ENCODE measurements at regions not wholly inside any gene's neighbourhood (a gene's known extent, or its start where the extent isn't known, plus 50 kb on each side); places are given as distances from the start of the nearest gene placed in this dataset.
"Not testable (repeated sequence)": the region's sequence is repeated elsewhere in the genome, so short reads cannot be mapped to it uniquely, and the experiment has no call there.

DNA sequence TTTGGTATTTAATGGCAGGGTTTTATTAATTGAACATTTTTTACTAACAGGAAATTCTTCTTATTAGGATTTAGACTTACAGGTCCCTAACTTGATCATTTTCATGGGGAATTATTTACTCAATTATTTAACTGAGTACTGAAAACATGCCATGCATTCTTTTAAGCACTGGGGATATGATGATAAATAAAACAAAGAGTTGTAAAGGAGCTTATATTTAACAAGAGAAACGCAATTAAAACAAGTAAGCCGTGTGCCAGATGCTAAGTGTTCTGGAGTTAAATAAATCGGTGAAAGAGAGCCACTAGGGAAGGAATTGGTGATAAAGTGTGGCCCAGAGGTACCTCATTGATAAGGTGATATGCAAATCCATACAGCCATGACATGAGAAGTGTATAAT, 214.2 kb upstream of the HTR1E start:
- intact Hi-C loops (cut with micrococcal nuclease) = no loop called here
- Mint-ChIP-seq H3K36me3 (ENCODE audit: low read depth) (no peaks in the 10 kb centered on the region), H3K9me3 (no peaks in the 10 kb centered on the region), H3K4me1 (no peaks in the 10 kb centered on the region), H3K27ac (no peak overlapping the region), H3K4me3 (no peak overlapping the region), H3K27me3 (no peaks in the 10 kb centered on the region)
- no peak for DNase-seq

GRCh38 chr6:86722131-86722530, 215.2 kb upstream of the HTR1E start:
- DNase-seq = no peak
- Mint-ChIP-seq H3K36me3 (ENCODE audit: low read depth) (no peaks in the 10 kb centered on the region), H3K27ac (no peak overlapping the region), H3K9me3 (no peaks in the 10 kb centered on the region), H3K4me1 (no peaks in the 10 kb centered on the region), H3K27me3 (no peaks in the 10 kb centered on the region), H3K4me3 (no peak overlapping the region)
- intact Hi-C loops (cut with micrococcal nuclease) = no loop called here

- Mint-ChIP-seq H3K9me3 (no peaks in the 10 kb centered on the region), H3K27ac (no peak overlapping the region), H3K36me3 (ENCODE audit: low read depth) (no peaks in the 10 kb centered on the region), H3K4me3 (no peak overlapping the region), H3K4me1 (no peaks in the 10 kb centered on the region), H3K27me3 (no peaks in the 10 kb centered on the region)
- DNase-seq = no peak
- intact Hi-C loops (cut with micrococcal nuclease) = no loop called here
Observed at GRCh38 chr6:86715676-86716075, 221.7 kb upstream of the HTR1E start.

GRCh38 chr6:86712039-86712438, 225.3 kb upstream of the HTR1E start:
- no peaks in the 10 kb centered on the region for H3K27me3 Mint-ChIP-seq
- peaks cover 4% of the 10 kb centered on the region for H3K9me3 Mint-ChIP-seq
- DNase-seq = no peak
- intact Hi-C loops (cut with micrococcal nuclease) = no loop called here
- H3K27ac Mint-ChIP-seq = no peak overlapping the region
- H3K36me3 Mint-ChIP-seq (ENCODE audit: low read depth) = no peaks in the 10 kb centered on the region
- H3K4me3 Mint-ChIP-seq = no peak overlapping the region
- H3K4me1 Mint-ChIP-seq = no peaks in the 10 kb centered on the region

DNA sequence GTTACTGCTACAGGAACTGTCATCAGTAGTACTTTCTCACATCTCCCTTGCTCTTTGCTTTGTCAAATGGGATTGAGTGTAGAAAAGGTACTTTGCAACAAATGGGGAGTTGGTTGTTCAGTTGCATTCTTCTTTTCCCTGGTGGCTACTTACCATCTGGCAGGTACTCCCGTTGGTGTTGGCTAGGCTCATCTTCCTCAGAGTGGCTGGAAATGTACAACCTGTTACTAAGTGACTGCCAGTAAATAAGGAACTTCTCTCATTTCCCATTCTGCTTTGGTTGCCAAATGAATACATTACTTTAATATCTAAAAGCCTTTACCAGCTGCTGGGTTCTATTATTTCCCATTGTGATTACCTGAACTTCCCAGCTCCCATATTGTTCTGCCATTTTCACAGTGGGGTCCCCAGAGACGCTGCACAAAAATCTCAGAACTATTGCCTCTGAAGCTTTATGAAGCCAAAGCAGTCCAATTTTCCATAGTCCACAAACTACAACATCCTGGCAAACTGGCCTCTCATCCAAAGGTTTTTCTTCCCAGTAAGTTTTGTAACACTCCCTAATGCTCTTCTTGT, 229.7 kb upstream of the HTR1E start:
- no peaks in the 10 kb centered on the region for H3K36me3 Mint-ChIP-seq (ENCODE audit: low read depth)
- intact Hi-C loops (cut with micrococcal nuclease) = no loop called here
- H3K9me3 Mint-ChIP-seq = peaks cover 12% of the 10 kb centered on the region
- H3K4me1 Mint-ChIP-seq = no peaks in the 10 kb centered on the region
- no peak overlapping the region for H3K4me3 Mint-ChIP-seq
- DNase-seq = no peak
- H3K27me3 Mint-ChIP-seq = no peaks in the 10 kb centered on the region
- H3K27ac Mint-ChIP-seq = no peak overlapping the region

DNA sequence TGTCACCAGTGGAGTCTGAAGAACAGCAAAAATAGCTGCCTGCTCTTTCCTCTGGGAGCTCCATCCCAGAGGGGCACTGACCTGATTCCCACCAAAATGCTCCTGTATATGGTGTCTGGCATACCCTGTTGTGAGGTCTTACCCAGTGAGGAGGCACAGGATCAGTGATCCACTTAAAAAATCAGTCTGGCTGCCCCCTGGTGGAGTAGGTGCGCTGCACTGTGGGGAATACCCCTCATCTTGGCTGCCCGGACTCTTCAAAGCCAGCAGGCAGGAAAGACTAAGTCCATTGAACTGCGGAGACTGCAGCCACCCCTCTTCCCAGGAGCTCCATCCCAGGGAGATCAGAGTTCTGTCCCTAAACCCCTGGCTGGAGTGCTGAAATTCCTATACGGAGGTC, 230.9 kb upstream of the HTR1E start:
- H3K36me3 Mint-ChIP-seq (ENCODE audit: low read depth) = no peaks in the 10 kb centered on the region
- H3K27me3 Mint-ChIP-seq = no peaks in the 10 kb centered on the region
- H3K9me3 Mint-ChIP-seq = peaks cover 12% of the 10 kb centered on the region
- no peak overlapping the region for H3K4me3 Mint-ChIP-seq
- DNase-seq = no peak
- H3K4me1 Mint-ChIP-seq = no peaks in the 10 kb centered on the region
- H3K27ac Mint-ChIP-seq = no peak overlapping the region
- intact Hi-C loops (cut with micrococcal nuclease) = no loop called here

DNA sequence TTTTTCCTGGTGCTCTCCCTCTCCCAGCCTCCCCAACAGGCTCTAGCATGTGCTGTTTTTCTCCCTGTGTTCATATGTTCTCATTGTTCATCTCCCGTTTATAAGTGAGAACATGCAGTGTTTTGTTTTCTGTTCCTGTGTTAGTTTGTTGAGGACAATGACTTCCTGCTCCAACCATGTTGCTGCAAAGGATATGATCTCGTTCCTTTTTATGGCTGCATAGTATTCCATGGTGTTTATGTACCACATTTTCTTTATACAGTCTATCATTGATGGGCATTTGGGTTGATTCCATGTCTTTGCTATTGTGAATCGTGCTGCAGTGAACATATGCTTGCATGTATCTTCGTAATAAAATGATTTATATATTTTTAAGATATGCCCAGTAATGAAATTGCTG, 236.1 kb upstream of the HTR1E start:
- not testable (repeated sequence) for H3K4me1 Mint-ChIP-seq, H3K27me3 Mint-ChIP-seq

GRCh38 chr6:86686496-86686895, 250.8 kb upstream of the HTR1E start:
- no peak overlapping the region for H3K4me3 Mint-ChIP-seq
- intact Hi-C loops (cut with micrococcal nuclease) = no loop called here
- no peaks in the 10 kb centered on the region for H3K4me1 Mint-ChIP-seq
- no peak for DNase-seq
- peaks cover 5% of the 10 kb centered on the region for H3K9me3 Mint-ChIP-seq
- no peaks in the 10 kb centered on the region for H3K36me3 Mint-ChIP-seq (ENCODE audit: low read depth)
- H3K27ac Mint-ChIP-seq = no peak overlapping the region
- no peaks in the 10 kb centered on the region for H3K27me3 Mint-ChIP-seq

More for the DNA sequence above, 236.1 kb upstream of the HTR1E start:
- intact Hi-C loops (cut with micrococcal nuclease); H3K4me3 Mint-ChIP-seq; H3K27ac Mint-ChIP-seq; H3K36me3 Mint-ChIP-seq (ENCODE audit: low read depth); DNase-seq: not testable (repeated sequence)
- peaks cover 11% of the 10 kb centered on the region for H3K9me3 Mint-ChIP-seq

GRCh38 chr6:86685230-86685797, 252.0 kb upstream of the HTR1E start:
- no peaks in the 10 kb centered on the region for H3K27me3 Mint-ChIP-seq
- intact Hi-C loops (cut with micrococcal nuclease) = no loop called here
- no peaks in the 10 kb centered on the region for H3K36me3 Mint-ChIP-seq (ENCODE audit: low read depth)
- DNase-seq = no peak
- H3K4me1 Mint-ChIP-seq = no peaks in the 10 kb centered on the region
- H3K4me3 Mint-ChIP-seq = no peak overlapping the region
- H3K9me3 Mint-ChIP-seq = peaks cover 5% of the 10 kb centered on the region
- H3K27ac Mint-ChIP-seq = no peak overlapping the region

- H3K36me3 Mint-ChIP-seq (ENCODE audit: low read depth) = no peaks in the 10 kb centered on the region
- no peaks in the 10 kb centered on the region for H3K4me1 Mint-ChIP-seq
- H3K27ac Mint-ChIP-seq = no peak overlapping the region
- H3K27me3 Mint-ChIP-seq = no peaks in the 10 kb centered on the region
- H3K9me3 Mint-ChIP-seq = peaks cover 5% of the 10 kb centered on the region
- intact Hi-C loops (cut with micrococcal nuclease) = no loop called here
- DNase-seq = no peak
- H3K4me3 Mint-ChIP-seq = no peak overlapping the region
Observed at GRCh38 chr6:86683132-86683908, 254.0 kb upstream of the HTR1E start.

- Mint-ChIP-seq H3K4me1 (no peaks in the 10 kb centered on the region), H3K27me3 (no peaks in the 10 kb centered on the region), H3K27ac (no peak overlapping the region), H3K4me3 (no peak overlapping the region), H3K9me3 (peaks cover 5% of the 10 kb centered on the region), H3K36me3 (ENCODE audit: low read depth) (no peaks in the 10 kb centered on the region)
- intact Hi-C loops (cut with micrococcal nuclease) = no loop called here
- DNase-seq = no peak
Observed at GRCh38 chr6:86682297-86682696, 255.0 kb upstream of the HTR1E start.

- H3K27me3 Mint-ChIP-seq; DNase-seq; H3K9me3 Mint-ChIP-seq; H3K36me3 Mint-ChIP-seq (ENCODE audit: low read depth); H3K4me3 Mint-ChIP-seq; H3K27ac Mint-ChIP-seq; intact Hi-C loops (cut with micrococcal nuclease); H3K4me1 Mint-ChIP-seq: not testable (repeated sequence)
Observed at GRCh38 chr6:86681140-86681539, 256.2 kb upstream of the HTR1E start.

DNA sequence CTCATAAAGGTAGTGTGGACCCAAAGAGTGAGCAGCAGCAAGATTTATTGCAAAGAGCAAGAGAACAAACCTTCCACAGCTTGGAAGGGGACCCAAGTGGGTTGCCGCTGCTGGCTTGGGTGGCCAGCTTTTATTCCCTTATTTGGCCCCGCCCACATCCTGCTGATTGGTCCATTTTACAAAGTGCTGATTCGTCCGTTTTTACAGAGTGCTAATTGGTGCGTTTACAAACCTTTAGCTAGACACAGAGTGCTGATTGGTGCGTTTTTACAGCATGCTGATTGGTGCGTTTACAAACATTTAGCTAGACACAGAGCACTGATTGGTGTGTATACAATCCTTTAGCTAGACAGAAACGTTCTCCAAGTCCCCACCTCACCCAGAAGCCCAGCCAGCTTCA, 265.2 kb upstream of the HTR1E start:
- H3K4me3 Mint-ChIP-seq; DNase-seq; H3K27ac Mint-ChIP-seq; H3K4me1 Mint-ChIP-seq; H3K27me3 Mint-ChIP-seq; intact Hi-C loops (cut with micrococcal nuclease); H3K36me3 Mint-ChIP-seq (ENCODE audit: low read depth): not testable (repeated sequence)
- H3K9me3 Mint-ChIP-seq = peaks cover 22% of the 10 kb centered on the region

DNA sequence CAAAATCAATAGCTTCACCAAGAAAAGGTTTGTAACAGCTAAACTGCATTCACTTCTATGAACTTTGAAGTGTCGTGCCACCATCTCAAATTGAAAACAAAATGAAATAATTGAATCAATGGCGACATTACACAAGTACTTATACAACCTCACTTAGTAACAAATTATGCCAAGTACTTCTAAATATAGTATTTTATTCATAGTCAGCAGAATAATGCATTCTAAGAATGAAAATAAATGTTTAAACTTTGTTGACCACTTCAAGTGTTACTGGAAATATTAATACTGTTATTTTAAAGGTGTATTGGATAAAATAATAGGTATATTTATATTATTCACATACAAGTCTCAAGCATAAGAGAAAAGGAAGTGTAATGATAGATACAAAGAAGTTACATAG, 280.1 kb upstream of the HTR1E start:
- no peak for DNase-seq
- Mint-ChIP-seq H3K4me1 (no peaks in the 10 kb centered on the region), H3K27me3 (no peaks in the 10 kb centered on the region), H3K9me3 (peaks cover 8% of the 10 kb centered on the region), H3K27ac (no peak overlapping the region), H3K4me3 (no peak overlapping the region), H3K36me3 (ENCODE audit: low read depth) (no peaks in the 10 kb centered on the region)
- intact Hi-C loops (cut with micrococcal nuclease) = no loop called here
